DND-41 (cell line): ENCODE measurements at regions not wholly inside any gene's neighbourhood (a gene's known extent, or its start where the extent isn't known, plus 50 kb on each side); places are given as distances from the start of the nearest gene placed in this dataset.

Source experiments
- ATAC-seq: fragments of 200-7000 bp; cut with Tn5 transposase; 3 replicates; pipeline ENCODE4 v1.9.1; 2021; ENCODE audit warnings: low read depth; ENCODE audit not compliant: insufficient read depth
- DNase-seq: peaks from one replicate; pipeline ENCODE4 v3.0.0-alpha.2; 2020
- H2AFZ ChIP-seq: 2 replicates; pipeline ENCODE4 v1.6.0; 2012; ENCODE audit warnings: low read depth, low read length
- H3K27ac ChIP-seq: 2 replicates; pipeline ENCODE4 v1.5.1; 2012; ENCODE audit warnings: low read length, inconsistent platforms
- H3K27me3 ChIP-seq: fragments of 200-600 bp; sonication (generic); 2 replicates; pipeline ENCODE4 v1.6.0; 2012; ENCODE audit warnings: low read length, mild to moderate bottlenecking, inconsistent platforms; ENCODE audit not compliant: insufficient read depth, poor library complexity
- H3K36me3 ChIP-seq: 2 replicates; pipeline ENCODE4 v1.5.1; 2012; ENCODE audit warnings: low read length, inconsistent platforms; ENCODE audit not compliant: insufficient read depth
- H3K4me1 ChIP-seq: 2 replicates; pipeline ENCODE4 v1.5.1; 2012; ENCODE audit warnings: mild to moderate bottlenecking, low read length; ENCODE audit not compliant: insufficient read depth
- H3K4me2 ChIP-seq: 2 replicates; pipeline ENCODE4 v1.6.0; 2012; ENCODE audit warnings: mild to moderate bottlenecking, moderate library complexity, low read length, inconsistent platforms; ENCODE audit not compliant: insufficient read depth
- H3K4me3 ChIP-seq, 2 experiments: fragments of 200-600 bp in 1 of 2; shearing (Covaris generic) in 1 of 2; 2 replicates each; pipeline ENCODE4 v1.5.1; 2012 to 2016; ENCODE audit warnings: inconsistent platforms in 2 of 2, low read length in 2 of 2, mild to moderate bottlenecking in 2 of 2, low read depth in 1 of 2, moderate library complexity in 1 of 2
- H3K79me2 ChIP-seq: 2 replicates; pipeline ENCODE4 v1.6.0; 2012; ENCODE audit warnings: low read length, inconsistent platforms; ENCODE audit not compliant: insufficient read depth
- H3K9ac ChIP-seq: 2 replicates; pipeline ENCODE4 v1.6.0; 2012; ENCODE audit warnings: low read depth, mild to moderate bottlenecking, inconsistent platforms, low read length, moderate library complexity
- H3K9me3 ChIP-seq: 2 replicates; pipeline ENCODE4 v1.5.1; 2012; ENCODE audit warnings: low read length, moderate library complexity, mild to moderate bottlenecking, inconsistent platforms; ENCODE audit not compliant: insufficient read depth, severe bottlenecking
- H4K20me1 ChIP-seq: 2 replicates; pipeline ENCODE4 v1.6.0; 2012; ENCODE audit warnings: low read length; ENCODE audit not compliant: insufficient read depth
- CTCF ChIP-seq: IDR thresholded peaks from 2 replicates; pipeline ENCODE4 v1.5.1; 2012; ENCODE audit warnings: borderline replicate concordance, low read length, moderate library complexity, mild to moderate bottlenecking; ENCODE audit not compliant: poor library complexity, severe bottlenecking; ENCODE audit errors: extremely low read depth
- EZH2 ChIP-seq: IDR thresholded peaks from 3 replicates; pipeline ENCODE4 v1.6.1; 2012; ENCODE audit warnings: borderline replicate concordance, low read depth, mild to moderate bottlenecking, moderate library complexity, low read length, inconsistent platforms; ENCODE audit not compliant: severe bottlenecking

- Histone ChIP-seq H3K4me1 (no peaks in the 10 kb centered on the region), H3K79me2 (no peaks in the 10 kb centered on the region), H3K4me3 (no peak overlapping the region), H3K9me3 (no peaks in the 10 kb centered on the region), H3K27me3 (peaks cover 3% of the 10 kb centered on the region), H3K27ac (no peak overlapping the region), H3K4me2 (no peak overlapping the region), H4K20me1 (no peaks in the 10 kb centered on the region), H3K36me3 (no peaks in the 10 kb centered on the region), H2AFZ (no peak overlapping the region), H3K9ac (no peak overlapping the region)
- TF ChIP-seq CTCF (no peak), EZH2 (no peak)
- no peak for DNase-seq
- no peak for ATAC-seq
These were observed 153.2 kb downstream of the SH3BGRL2 start for GRCh38 chr6:79784395-79784753.

- Histone ChIP-seq H3K4me3 (no peak overlapping the region), H3K27ac (no peak overlapping the region)
- no peak for TF ChIP-seq EZH2
- no peak for TF ChIP-seq CTCF
These were observed 152.7 kb downstream of the SH3BGRL2 start for GRCh38 chr6:79783670-79784394.

GRCh38 chr6:79782792-79783580 is 151.9 kb downstream of the SH3BGRL2 start:
- Histone ChIP-seq H3K27me3 (peaks cover 6% of the 10 kb centered on the region), H4K20me1 (no peaks in the 10 kb centered on the region), H3K9me3 (no peaks in the 10 kb centered on the region), H3K27ac (no peak overlapping the region), H3K4me3 (no peak overlapping the region), H2AFZ (no peak overlapping the region), H3K9ac (no peak overlapping the region), H3K4me2 (no peak overlapping the region), H3K36me3 (no peaks in the 10 kb centered on the region), H3K79me2 (no peaks in the 10 kb centered on the region), H3K4me1 (peaks cover 5% of the 10 kb centered on the region)
- TF ChIP-seq EZH2 (no peak), CTCF (no peak)
- no peak for ATAC-seq
- DNase-seq: no peak

More at GRCh38 chr6:79783670-79784394, 152.7 kb downstream of the SH3BGRL2 start:
- H3K79me2 ChIP-seq: no peaks in the 10 kb centered on the region
- H3K9me3 ChIP-seq: no peaks in the 10 kb centered on the region
- no peak overlapping the region for H3K4me2 ChIP-seq
- DNase-seq (no peak), ATAC-seq (no peak)
- no peak overlapping the region for H3K9ac ChIP-seq
- no peaks in the 10 kb centered on the region for H3K36me3 ChIP-seq
- no peaks in the 10 kb centered on the region for H3K4me1 ChIP-seq
- peaks cover 3% of the 10 kb centered on the region for H3K27me3 ChIP-seq
- H4K20me1 ChIP-seq: no peaks in the 10 kb centered on the region
- H2AFZ ChIP-seq: no peak overlapping the region
